ENCODE measurements at regions not wholly inside any gene's neighbourhood (a gene's known extent, or its start where the extent isn't known, plus 50 kb on each side); places are given as distances from the start of the nearest gene placed in this dataset.
"Not testable (repeated sequence)": the region's sequence is repeated elsewhere in the genome, so short reads cannot be mapped to it uniquely, and the experiment has no call there.

DNA sequence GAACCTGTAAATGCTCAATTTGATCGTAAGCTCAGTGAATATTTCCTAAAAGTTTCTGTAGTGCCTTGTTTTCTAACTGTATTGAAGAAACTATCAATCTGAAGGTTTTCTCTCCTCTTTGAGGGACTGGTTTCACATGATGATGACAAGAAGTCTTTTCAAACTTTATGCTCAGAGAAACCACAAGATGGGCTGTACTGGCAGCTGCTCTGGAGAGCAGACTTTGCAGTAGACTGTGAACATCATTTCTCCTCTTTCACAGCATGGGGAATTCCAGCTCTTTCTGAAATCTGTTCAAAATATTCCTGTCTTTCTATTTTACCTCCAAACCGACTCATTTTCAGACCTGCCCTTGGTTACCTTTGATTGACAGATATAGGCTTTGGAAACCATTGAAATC is 194.4 kb downstream of the IZUMO3 start:
- DNase-seq (ENCODE audit: low read depth) = no peak

DNA sequence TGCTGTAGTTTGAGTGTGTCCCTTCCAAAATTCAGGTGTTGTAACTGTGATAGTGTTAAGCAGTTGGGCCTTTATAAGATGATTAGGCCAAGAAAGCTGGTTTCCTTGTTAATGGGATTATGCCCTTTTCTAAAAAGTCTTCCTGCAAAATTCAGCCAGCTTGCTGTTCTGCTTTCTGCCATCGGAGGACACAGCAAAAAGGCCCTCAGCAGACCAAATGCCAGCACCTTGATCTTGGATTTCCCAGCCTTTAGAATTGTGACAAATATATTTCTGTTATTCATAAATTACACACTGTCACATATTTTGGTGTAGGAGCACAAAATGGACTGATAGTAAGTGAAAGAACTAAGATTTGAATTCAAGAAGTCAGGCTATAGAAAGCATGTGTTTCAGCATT is 203.2 kb downstream of the IZUMO3 start:
- no peak for DNase-seq (ENCODE audit: low read depth)

DNA sequence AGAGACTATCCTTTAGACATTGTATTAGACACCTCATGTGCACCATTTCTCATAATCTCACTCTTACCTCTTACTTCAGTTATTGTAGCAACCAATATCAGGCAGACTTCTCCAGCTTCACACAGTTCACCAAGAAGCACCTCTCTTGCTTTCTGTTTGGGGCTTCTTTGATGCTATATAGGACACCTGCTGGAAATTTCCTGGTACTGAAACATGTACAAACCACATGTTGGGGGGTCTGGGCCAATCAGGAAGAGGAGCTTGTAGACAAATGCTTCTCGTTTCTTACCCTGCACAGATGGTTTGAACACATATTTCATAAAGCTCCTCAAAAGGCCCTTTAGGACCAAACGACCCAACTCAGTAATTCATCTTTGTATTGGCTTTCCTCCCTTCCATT is 212.1 kb downstream of the IZUMO3 start:
- DNase-seq (ENCODE audit: low read depth) = no peak

DNA sequence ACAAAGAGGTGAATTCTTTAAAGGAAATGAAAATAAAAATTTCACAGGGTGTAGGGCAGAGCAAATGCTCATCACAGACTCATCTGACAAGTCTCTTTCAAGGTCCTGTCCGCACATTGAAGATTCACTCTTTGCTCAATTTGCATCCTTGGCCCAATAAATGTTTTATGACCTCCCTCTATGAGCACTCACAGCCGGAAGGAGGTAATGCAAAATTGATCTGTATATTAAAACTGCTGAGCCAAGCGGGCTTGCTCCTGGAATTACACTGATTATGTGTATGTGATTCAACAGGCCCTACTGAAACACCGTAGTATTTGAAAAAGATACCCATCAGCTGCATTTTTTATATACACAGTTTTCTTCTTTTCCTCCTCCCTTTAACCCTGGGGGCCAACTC is 246.8 kb downstream of the IZUMO3 start:
- no peak for DNase-seq (ENCODE audit: low read depth)

DNA sequence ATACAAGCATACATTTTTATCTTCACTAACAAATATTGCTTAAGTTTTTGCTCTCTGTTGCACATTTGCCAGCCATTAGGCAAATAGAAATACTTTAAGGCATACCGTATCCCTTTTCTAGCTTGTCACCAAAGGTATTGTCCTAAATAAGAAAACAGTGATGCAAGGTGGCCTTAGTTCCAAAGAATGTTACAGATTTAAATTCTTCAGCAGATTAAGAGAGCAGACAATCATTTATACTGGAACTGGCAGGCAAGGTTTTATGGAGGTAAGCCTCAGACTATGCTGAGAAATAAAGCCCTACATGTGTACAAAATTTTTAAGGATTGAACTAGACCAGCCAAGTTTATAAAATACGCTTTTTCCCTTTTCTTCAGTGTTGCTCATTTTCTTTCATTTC is 247.8 kb downstream of the IZUMO3 start:
- no peak for DNase-seq (ENCODE audit: low read depth)

DNA sequence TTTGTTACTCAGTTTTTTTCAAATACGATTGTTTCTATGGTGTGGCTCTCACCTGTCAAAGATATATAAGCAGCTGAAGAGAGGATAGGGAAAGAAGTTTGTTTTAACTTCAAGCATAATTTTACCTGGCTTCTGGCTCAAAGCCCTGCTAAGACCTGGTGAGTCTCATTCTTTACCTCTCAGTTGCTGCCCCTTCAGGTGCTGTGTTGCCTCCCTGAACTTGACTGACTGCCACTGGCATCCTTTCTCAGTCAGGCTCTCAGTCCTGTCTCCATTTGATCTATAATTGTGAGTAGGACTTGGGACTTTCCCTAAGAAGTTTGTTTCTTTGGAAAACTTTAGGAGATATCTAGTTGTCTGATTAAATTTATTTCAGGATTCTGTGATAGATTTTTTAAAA is 249.6 kb downstream of the IZUMO3 start:
- DNase-seq (ENCODE audit: low read depth) = no peak

DNA sequence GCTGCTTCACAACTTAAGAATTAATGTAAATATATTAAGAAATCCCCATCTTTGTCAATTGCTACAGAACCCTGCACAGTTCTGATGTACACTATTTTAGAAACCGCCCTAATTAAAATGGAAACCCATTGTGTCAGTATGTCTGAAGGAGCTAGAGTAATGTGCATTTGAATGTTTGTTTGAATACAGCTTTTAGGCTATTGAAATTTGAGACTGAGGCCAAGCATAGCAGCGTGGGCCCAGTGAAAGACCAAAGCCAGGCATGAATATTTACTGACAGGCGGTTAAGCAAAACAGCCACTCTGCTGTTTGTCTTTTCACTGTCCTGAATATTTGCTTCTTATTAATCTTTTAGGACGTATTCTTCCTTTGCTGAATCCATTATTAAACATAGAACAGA is 252.3 kb downstream of the IZUMO3 start:
- no peak for DNase-seq (ENCODE audit: low read depth)

DNA sequence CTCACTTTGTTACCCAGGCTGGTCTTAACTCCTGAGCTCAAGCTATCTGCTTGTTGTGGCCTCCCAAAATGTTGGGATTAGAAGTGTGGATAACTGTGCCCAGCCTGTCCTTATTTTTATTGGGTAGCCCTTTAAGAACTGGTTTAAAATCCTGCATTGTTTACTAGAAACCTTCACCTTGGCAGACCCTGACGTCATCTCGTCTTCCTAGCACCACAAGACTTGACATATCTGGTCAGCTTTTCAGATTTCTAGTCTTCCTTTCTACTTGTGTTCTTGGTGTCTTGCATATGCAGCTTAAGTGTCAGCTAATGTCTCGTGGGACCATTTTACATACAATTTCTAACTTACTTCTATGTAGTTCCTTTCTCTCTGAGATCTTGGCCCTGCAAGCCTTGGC is 258.9 kb downstream of the IZUMO3 start:
- no peak for DNase-seq (ENCODE audit: low read depth)

DNA sequence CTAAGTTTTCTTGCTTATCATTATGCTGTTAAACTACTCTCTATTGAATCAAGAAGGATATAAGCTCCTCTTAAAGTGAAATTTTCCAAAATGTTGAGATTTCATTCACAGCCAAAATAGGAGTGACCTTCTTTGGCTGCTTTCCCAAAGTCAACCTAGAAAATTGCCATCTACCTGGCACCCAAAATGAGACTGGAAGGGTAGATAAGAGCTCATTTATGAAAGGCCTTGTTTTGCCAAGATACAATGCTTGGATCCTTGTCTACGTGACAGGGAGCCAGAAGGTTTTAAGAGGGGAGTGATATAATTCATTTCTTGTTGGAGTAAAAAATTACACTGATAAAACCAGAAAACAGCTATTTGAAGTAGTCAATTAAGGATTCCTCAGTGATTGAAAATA is 287.1 kb downstream of the IZUMO3 start:
- DNase-seq (ENCODE audit: low read depth) = no peak

DNA sequence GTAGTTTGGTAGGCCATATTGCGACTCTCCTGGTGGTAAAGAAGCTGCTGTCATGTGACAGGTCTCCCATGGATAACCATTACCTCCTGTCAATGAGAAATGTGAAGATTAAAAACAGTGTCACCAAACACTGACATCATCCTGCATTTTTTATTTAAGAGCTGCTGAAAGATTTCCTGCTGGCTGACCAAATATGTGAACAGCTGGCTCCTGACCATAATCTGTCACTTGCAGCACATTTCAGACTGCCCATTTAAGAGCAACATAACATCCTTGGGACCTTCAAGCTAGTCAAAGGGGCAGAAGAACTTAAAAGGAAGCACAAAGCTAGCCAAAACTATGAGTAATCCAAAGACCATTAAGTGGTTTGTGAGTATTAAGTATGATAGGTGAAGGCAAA is 288.0 kb downstream of the IZUMO3 start:
- DNase-seq (ENCODE audit: low read depth) = no peak

DNA sequence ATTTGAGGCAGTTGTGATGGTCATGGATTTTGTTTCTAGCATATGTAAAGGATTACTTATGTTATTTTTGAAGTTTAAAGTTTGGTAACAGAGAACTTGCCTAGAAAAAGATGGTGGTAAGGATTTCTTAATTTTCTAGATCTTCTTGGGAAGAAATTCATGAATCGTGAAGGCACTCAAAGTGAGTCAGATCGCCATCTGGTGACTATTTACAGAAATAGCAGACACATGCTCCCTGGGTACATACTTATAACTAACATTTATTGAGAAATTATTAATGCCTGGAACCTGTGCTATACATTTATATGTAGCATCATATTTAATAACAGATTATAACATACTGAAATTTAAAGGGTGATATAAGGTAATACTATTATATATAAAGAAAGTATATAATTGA is 299.7 kb downstream of the IZUMO3 start:
- DNase-seq (ENCODE audit: low read depth) = peak; percentile 2

DNA sequence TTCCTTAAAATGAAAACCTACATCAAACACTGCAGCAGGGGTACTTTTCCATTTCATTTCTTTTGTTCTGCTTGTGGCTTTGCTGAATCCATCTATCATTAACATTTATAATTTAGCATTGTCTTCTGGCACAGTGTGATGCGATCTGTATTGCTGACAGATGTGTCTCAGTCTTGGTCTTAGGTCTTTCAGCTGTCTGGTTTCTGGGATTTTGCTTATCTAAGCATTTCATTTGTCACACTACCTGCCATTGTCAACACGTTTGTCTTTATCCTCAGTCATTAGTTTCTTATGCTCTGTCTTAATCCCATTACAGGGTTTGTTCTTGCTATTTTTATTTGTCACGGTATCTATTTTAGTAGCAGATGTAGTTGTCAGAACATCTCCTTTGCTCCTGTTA is 303.1 kb downstream of the IZUMO3 start:
- DNase-seq (ENCODE audit: low read depth) = no peak

DNA sequence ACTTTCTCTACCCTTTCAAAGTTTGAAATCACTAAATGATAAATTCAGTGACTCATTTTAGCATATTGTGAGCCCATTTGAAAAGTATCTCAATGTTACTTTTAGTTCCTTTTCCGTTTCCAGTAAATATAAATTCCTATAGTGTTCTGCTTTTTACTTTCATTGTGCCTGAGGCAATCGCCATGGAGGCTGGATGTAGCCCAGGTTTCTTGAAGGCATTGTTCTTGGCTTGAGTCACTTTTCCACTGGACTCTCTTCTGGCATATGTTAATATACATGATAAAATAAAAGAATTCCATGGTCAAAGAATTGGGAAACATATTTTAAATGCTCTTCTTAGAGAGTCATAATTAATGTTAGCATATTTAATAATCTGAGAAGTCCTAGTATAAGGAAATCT is 327.0 kb downstream of the IZUMO3 start:
- no peak for DNase-seq (ENCODE audit: low read depth)

DNA sequence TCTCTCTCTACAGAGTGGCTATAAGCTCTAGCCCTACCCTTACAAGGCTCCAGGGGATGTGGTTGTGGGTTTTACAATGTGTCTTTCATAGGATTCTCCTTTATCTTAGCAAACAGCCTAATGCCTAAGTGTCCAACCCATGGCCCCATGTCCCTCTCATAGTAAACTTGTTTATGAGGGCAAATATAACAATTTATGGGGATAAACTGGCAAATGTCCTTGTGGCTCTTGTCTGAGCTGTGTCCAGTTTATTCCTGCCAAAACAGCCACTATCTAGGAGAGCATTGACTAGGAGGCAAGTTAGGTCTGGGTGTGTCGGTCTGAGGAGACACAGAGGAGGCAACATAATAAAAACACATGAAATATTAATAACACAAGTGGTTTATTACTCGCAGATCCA is 335.1 kb downstream of the IZUMO3 start:
- DNase-seq (ENCODE audit: low read depth) = no peak

DNA sequence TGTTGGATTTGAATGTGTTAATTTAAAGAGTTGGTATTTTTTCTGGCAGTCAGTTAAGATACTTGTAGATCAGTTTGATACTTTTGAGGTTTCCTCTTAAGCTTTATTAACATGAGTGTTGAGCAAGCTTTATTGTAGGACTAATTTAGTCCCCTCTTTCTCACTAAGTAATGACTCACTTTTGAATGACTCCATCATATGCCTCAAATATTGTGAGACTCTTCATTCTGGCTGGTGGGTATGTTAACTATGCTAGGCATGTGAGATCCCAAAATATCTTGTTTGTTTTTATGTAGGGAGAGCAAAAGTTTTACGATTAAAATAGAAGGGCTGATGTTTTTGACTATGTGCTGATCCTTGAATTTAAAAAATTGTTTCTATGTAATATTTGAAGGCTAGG is 355.7 kb downstream of the IZUMO3 start:
- no peak for DNase-seq (ENCODE audit: low read depth)

DNA sequence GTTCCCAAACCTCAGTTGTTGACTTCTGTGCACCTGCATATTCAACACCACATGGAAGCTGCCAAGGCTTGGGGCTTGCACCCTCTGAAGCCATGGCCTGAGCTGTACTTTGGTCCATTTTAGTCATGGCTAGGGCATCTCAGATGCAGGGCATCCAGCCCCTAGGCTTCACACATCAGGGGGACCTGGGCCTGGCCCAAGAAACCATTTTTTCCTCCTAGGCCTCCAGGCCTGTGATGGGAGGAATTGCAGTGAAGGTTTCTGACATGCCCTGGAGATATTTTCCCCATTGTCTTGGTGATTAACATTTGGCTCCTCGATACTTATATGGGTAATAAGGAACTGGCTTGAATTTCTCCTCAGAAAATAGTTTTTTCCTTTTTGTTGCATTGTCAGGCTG is 354.5 kb upstream of the ELAVL2 start:
- not testable (repeated sequence) for DNase-seq (ENCODE audit: low read depth)

DNA sequence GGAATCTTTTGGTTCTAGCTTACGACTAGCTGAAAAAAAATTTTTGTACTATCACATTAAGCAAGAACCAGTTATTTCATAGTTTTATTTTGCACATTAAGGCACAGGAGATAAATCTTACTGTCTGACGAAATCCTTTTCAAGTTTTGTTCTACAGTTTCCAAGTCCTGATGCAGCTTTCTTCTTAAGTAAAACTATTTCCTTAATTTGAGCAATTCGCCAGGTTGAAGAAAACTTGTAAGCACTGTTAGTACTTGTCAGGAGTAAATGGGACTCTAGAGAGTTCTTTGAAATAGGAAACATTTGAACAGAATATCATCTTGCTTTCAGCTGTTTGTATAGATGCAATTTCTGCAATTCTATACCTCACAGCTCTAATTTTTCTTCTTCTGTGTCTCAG is 318.8 kb upstream of the ELAVL2 start:
- no peak for DNase-seq (ENCODE audit: low read depth)

DNA sequence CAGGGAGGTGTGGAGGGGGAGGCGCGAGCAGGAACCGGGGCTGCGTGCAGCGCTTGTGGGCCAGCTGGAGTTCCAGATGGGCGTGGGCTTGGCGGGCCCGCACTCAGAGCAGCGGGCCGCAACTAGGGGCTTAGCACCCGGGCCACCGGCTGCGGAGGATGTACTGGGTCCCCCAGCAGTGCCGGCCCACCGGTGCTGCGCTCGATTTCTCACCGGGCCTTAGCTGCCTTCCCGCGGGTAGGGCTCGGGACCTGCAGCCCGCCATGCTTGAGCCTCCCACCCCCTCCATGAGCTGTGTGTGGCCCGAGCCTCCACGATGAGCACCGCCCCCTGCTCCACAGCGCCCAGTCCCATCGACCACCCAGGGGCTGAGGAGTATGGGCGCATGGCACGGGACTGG is 309.0 kb upstream of the ELAVL2 start:
- DNase-seq (ENCODE audit: low read depth) = not testable (repeated sequence)

DNA sequence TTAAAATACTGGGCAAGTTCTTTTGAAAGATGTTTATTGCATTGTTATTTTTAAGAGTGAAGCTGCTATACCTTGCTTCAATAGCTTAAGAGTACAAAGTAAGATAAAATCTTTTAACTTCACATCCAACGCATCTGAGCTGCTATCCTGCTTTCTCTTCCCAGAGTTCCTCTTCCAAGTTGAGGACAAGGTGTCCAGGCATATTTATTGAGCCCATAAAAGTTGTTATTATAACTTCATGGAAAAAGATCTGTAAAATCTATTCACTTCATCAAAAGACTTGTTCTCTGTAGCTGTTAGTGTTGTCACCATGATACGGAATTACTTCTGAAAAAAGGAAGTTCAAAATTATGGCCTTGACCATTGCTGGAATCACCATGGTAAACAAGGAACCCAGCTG is 306.2 kb upstream of the ELAVL2 start:
- no peak for DNase-seq (ENCODE audit: low read depth)

DNA sequence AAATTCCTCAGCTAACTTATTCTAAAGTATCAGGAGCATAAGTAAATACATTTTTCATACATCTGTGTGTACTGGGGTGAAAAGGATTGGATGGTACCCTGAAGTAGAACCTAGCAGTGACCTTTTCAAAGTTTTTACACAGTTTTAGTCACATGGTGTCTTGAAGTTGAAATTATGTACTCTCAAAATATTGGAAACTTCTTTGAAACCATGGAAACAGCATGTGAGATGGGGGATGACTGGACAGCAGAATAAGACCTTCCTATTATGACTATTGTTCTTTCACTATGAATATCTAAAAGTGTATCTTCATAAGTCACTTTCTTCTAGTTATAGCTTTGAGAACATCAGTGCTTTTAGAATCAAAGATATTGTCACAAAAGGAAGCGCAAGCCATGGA is 301.5 kb upstream of the ELAVL2 start:
- no peak for DNase-seq (ENCODE audit: low read depth)

DNA sequence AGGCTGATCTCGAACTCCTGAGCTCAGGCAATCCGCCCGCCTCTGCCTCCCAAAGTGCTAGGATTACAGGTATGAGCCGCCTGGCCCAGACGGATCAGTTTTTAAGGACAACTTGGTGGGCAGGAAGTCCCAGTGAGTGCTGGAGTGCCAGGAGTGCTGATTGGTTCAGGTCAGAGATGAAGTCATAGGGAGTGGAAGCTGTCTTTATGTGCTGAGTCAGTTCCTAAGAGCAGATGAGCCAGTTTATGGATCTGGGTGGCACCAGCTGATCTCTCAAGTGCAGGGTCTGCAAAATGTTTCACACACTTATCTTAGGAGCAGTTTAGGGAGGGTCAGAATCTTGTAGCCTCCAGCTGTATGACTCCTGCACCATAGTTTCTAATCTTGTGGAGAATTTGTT is 292.1 kb upstream of the ELAVL2 start:
- no peak for DNase-seq (ENCODE audit: low read depth)

DNA sequence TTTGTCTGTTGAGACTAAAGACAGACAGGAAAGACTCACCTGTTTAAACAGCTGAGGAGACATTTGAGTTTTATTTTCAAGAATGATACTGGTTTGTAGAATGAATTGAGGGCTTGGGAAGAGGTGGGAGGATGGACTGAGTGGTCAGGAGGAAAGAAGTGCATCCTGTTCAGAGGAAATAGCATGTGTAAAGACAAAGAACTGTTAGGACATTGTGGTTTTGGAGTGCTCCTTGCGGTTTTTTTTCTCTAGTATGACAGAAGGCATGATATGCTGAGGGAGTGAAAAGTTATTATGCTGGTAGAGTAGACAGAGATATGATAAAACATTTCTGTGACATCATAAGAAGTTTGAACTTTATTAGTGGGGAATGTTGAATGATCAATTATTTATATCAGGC is 270.7 kb upstream of the ELAVL2 start:
- no peak for DNase-seq (ENCODE audit: low read depth)

DNA sequence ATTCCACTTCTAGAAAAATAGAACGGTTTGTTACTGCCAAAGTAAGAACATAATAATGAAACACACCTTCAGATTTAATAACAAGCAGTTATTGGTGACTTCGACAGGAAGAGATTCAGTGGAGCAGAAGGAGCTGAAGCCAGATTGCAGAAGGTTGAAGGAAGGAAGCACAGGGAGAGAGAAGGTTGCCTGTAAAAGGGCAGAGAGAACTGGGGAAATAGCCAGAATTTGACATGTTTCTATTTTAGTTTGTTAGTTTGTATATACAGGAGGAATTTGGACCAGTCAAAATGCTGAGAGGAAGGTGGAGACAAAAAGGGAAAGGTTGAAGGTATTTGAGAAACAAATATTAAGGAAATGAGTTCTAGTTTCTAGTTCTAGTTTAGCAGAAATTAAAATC is 269.2 kb upstream of the ELAVL2 start:
- no peak for DNase-seq (ENCODE audit: low read depth)

DNA sequence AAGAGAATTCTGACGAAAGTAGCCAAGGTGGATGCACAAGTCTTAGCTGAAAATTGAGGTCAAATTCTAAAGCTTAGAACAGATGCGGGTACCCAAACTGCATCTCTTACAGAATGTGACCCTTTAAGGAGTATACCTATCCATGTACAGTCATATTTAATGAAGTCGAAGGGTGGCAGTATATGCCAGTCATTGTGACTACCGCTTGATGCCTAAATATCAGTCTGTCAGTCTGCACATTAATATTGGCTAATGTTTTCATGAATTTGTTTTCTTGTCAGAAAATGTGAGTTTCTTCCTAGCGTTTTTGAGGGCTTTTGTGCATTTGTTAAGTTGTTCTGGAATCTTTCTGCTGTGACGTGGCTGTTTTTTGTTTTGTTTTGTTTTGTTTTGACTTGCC is 264.5 kb upstream of the ELAVL2 start:
- DNase-seq (ENCODE audit: low read depth) = no peak

DNA sequence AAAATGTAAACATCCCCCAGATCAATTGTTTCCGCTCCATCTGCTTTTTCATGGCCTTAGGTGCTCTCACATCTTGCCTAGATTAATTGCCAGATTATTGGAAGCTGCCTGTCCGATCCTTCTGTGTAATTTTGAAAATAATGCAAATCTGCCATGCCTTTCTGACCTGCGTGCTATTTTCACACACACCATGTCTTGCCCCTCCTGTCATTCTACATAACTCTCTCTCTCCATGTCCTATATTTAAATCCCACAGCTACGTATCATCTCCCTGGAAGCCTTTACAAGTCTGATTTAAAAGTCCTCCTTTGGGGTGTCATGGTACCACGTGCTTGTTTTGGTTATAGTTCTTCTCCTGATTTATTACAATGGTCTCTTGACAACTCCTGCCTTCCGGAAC is 247.6 kb upstream of the ELAVL2 start:
- DNase-seq (ENCODE audit: low read depth) = no peak
